CD8-positive, alpha-beta memory T cell (primary cell): ENCODE measurements at regions not wholly inside any gene's neighbourhood (a gene's known extent, or its start where the extent isn't known, plus 50 kb on each side); places are given as distances from the start of the nearest gene placed in this dataset.

ENCODE experiments used
- CTCF ChIA-PET: fragments of 350-600 bp; sonication (Branson Sonifier 250); formaldehyde crosslinking; loops from one replicate; lab custom pipeline; 2021; ENCODE audit warnings: antibody characterized with exemption; lab: Charles Lee
- POLR2A ChIA-PET: fragments of 350-600 bp; sonication (Branson Sonifier 250); formaldehyde crosslinking; loops from one replicate; lab custom pipeline; 2021; ENCODE audit warnings: antibody characterized with exemption; lab: Charles Lee
- DNase-seq, 5 donors: peaks; one replicate each; pipeline versions ENCODE4 v3.0.0 to v3.0.0-alpha.2; 2020 to 2022; ENCODE audit warnings: mixed read lengths in 1 of 5
- H3K27ac ChIP-seq: one replicate; pipeline ENCODE4 v1.7.0; 2013; ENCODE audit warnings: low read depth, mild to moderate bottlenecking, low read length, moderate library complexity
- H3K27me3 ChIP-seq: 2 replicates; pipeline ENCODE4 v1.7.0; 2013; ENCODE audit warnings: low read length, mild to moderate bottlenecking; ENCODE audit not compliant: insufficient read depth, poor library complexity, severe bottlenecking
- H3K36me3 ChIP-seq: 2 replicates; pipeline ENCODE4 v1.7.0; 2013; ENCODE audit warnings: mild to moderate bottlenecking, low read length, moderate library complexity; ENCODE audit not compliant: insufficient read depth
- H3K4me1 ChIP-seq: 2 replicates; pipeline ENCODE4 v1.7.0; 2013; ENCODE audit warnings: mild to moderate bottlenecking, low read length, moderate library complexity; ENCODE audit not compliant: insufficient read depth
- H3K4me3 ChIP-seq: 2 replicates; pipeline ENCODE4 v1.7.0; 2013; ENCODE audit warnings: mild to moderate bottlenecking, low read length
- H3K9me3 ChIP-seq: 2 replicates; pipeline ENCODE4 v1.7.0; 2013; ENCODE audit warnings: mild to moderate bottlenecking, low read length
- H3K27ac Mint-ChIP-seq, 8 donors: one replicate each; pipeline ENCODE4 v1.8.0; 2020 to 2021; ENCODE audit warnings: mixed read lengths in 8 of 8, mild to moderate bottlenecking in 6 of 8, inconsistent platforms in 3 of 8, moderate library complexity in 3 of 8
- H3K27me3 Mint-ChIP-seq, 2 donors: one replicate each; pipeline ENCODE4 v1.8.0; 2020 to 2021; ENCODE audit warnings: mixed read lengths in 2 of 2, mild to moderate bottlenecking in 1 of 2, moderate library complexity in 1 of 2
- H3K36me3 Mint-ChIP-seq, 3 donors: one replicate each; pipeline ENCODE4 v1.8.0; 2020 to 2021; ENCODE audit warnings: mixed read lengths in 3 of 3, inconsistent platforms in 1 of 3, mild to moderate bottlenecking in 1 of 3
- H3K4me1 Mint-ChIP-seq, 3 donors: one replicate each; pipeline ENCODE4 v1.8.0; 2020 to 2021; ENCODE audit warnings: mixed read lengths in 3 of 3, inconsistent platforms in 1 of 3, mild to moderate bottlenecking in 1 of 3
- H3K4me3 Mint-ChIP-seq, 7 donors: one replicate each; pipeline ENCODE4 v1.8.0; 2020 to 2021; ENCODE audit warnings: mixed read lengths in 7 of 7, mild to moderate bottlenecking in 6 of 7, moderate library complexity in 4 of 7, inconsistent platforms in 2 of 7
- H3K9me3 Mint-ChIP-seq, 5 donors: one replicate each; pipeline ENCODE4 v1.8.0; 2020 to 2022; ENCODE audit warnings: mixed read lengths in 5 of 5, mild to moderate bottlenecking in 3 of 5, moderate library complexity in 2 of 5, inconsistent platforms in 1 of 5

DNA sequence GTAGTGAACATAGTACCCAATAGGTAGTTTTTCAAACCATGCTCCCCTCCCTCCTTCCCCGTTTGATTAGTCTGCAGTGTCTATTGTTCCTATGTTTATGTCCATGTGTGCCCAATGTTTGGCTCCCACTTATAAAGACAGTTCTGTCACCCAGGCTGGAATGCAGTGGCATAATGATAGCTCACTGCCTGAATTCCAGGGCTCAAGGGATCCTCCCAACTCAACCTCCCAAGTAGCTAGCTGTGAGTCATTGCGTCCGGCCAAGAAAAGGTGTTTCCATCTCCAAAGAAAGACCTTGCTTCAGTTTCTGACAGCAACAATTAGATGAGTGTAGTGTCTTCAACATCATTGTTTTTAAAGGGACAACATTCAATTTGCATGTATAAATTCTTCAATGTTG lies 131.1 kb upstream of the CEP162 start:
- no peaks in the 10 kb centered on the region for H3K36me3 Mint-ChIP-seq
- Histone ChIP-seq H3K4me3 (no peak overlapping the region), H3K4me1 (no peaks in the 10 kb centered on the region), H3K27me3 (no peaks in the 10 kb centered on the region), H3K36me3 (no peaks in the 10 kb centered on the region), H3K27ac (no peak overlapping the region), H3K9me3 (no peaks in the 10 kb centered on the region)
- CTCF ChIA-PET: no interaction called here
- peaks cover 0 to 3% (median 0%) of the 10 kb centered on the region in 5 donors for H3K9me3 Mint-ChIP-seq
- H3K4me3 Mint-ChIP-seq: no peak overlapping the region
- no peaks in the 10 kb centered on the region for H3K27me3 Mint-ChIP-seq
- H3K27ac Mint-ChIP-seq: no peak overlapping the region
- no peak for DNase-seq
- POLR2A ChIA-PET: no interaction called here
- H3K4me1 Mint-ChIP-seq: no peaks in the 10 kb centered on the region

DNA sequence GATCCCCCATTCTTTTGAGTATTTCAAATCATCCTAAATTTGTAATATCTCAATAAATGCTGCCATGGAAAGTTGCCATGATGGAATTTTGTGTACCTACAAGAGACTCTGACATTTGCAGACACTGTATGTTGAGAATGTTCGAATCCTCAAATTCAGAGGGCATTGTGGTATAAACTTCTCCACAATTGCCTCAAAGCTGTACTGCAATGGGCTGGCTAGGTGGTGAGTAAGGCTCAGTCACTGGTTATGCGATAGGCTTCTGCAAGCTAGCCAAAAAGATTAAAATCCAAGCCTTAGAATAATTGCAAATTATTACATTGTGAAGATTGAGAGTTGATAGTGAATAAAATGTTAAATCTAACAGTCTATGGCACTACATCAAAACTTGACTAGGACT lies 130.2 kb upstream of the CEP162 start:
- H3K27me3 Mint-ChIP-seq: no peaks in the 10 kb centered on the region
- H3K9me3 Mint-ChIP-seq: peaks cover 0 to 3% (median 0%) of the 10 kb centered on the region in 5 donors
- Histone ChIP-seq H3K4me3 (no peak overlapping the region), H3K27ac (no peak overlapping the region), H3K36me3 (no peaks in the 10 kb centered on the region), H3K9me3 (no peaks in the 10 kb centered on the region), H3K27me3 (no peaks in the 10 kb centered on the region), H3K4me1 (no peaks in the 10 kb centered on the region)
- no peaks in the 10 kb centered on the region for H3K36me3 Mint-ChIP-seq
- H3K27ac Mint-ChIP-seq: no peak overlapping the region
- no peaks in the 10 kb centered on the region for H3K4me1 Mint-ChIP-seq
- no peak overlapping the region for H3K4me3 Mint-ChIP-seq
- DNase-seq: no peak
- POLR2A ChIA-PET: no interaction called here
- CTCF ChIA-PET: no interaction called here

DNA sequence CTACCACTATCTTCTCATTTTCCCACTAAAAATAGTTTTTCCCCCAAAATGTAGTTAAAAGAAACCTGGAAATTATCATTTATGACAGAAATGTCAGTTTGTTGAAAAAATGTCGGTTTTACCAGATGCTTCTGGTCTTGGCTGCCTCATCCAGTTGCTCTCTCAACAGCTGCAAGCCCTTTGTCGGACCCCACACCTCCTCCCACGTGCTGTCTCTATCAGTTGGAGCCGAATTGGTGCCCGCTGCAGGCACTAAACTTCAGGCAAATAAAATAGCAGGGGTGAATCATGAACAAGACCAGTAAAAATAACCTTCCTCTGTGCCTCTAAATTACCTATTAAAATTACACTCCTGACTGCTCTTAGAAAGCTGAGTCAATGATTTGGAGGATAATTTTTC lies 129.5 kb upstream of the CEP162 start:
- H3K36me3 ChIP-seq: no peaks in the 10 kb centered on the region
- H3K9me3 ChIP-seq: no peaks in the 10 kb centered on the region
- ChIA-PET POLR2A (no interaction called here), CTCF (no interaction called here)
- no peaks in the 10 kb centered on the region for H3K4me1 ChIP-seq
- Mint-ChIP-seq H3K9me3 (peaks cover 0 to 3% (median 0%) of the 10 kb centered on the region in 5 donors), H3K4me3 (no peak overlapping the region), H3K27ac (no peak overlapping the region), H3K36me3 (no peaks in the 10 kb centered on the region), H3K4me1 (no peaks in the 10 kb centered on the region), H3K27me3 (no peaks in the 10 kb centered on the region)
- H3K27ac ChIP-seq: no peak overlapping the region
- DNase-seq: no peak
- H3K4me3 ChIP-seq: no peak overlapping the region
- no peaks in the 10 kb centered on the region for H3K27me3 ChIP-seq

DNA sequence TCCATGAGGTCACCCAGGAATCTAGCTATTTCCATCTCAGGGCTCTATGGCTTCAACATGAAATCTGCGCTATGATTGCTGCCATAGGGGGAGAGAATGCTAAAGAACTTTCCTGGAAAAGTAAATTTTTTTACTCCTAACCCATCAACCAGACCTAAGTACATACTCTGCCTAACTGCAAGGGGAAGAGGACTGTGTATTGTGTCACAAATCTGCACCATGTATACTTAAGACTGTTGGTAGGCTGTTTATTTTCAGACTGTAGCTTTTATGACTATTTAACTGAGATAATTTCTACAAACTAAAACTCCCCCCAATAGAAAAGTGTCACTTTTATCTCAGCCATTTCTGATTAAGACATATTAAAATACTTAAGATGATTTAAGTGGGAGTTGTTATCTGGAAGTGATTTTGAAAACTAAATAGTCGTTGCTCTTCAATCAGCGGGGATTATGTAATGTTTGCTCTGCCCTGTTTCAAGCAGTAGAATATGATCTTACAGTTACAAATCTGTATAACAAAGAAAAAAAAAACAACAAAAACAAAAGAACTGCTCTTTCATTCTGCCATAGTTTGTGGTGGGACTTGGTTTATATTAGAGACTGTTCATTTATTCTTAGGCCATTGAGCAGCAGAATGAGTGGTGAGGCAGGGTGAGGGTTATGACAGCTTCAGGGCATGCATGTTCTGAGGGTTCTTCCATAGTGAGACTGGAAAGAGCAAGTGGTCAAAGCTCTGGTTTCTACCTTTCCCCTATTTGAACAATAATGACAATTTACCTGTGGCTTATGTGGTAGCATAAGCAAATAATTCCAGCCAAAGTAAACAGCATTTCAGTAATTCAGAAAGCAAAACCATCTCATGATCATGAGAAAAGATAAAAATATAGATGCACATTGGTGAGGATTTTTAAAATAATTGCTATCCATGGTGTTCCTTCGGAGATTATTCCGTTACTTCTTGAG lies 126.3 kb upstream of the CEP162 start:
- DNase-seq: no peak
- no peaks in the 10 kb centered on the region for H3K27me3 Mint-ChIP-seq
- POLR2A ChIA-PET: no interaction called here
- peaks cover 0 to 3% (median 0%) of the 10 kb centered on the region in 5 donors for H3K9me3 Mint-ChIP-seq
- H3K36me3 ChIP-seq: no peaks in the 10 kb centered on the region
- no peak overlapping the region for H3K27ac Mint-ChIP-seq
- no peaks in the 10 kb centered on the region for H3K36me3 Mint-ChIP-seq
- no peaks in the 10 kb centered on the region for H3K4me1 ChIP-seq
- no peaks in the 10 kb centered on the region for H3K4me1 Mint-ChIP-seq
- no peak overlapping the region for H3K4me3 ChIP-seq
- no peaks in the 10 kb centered on the region for H3K27me3 ChIP-seq
- H3K4me3 Mint-ChIP-seq: no peak overlapping the region
- H3K9me3 ChIP-seq: no peaks in the 10 kb centered on the region
- CTCF ChIA-PET: no interaction called here
- no peak overlapping the region for H3K27ac ChIP-seq

DNA sequence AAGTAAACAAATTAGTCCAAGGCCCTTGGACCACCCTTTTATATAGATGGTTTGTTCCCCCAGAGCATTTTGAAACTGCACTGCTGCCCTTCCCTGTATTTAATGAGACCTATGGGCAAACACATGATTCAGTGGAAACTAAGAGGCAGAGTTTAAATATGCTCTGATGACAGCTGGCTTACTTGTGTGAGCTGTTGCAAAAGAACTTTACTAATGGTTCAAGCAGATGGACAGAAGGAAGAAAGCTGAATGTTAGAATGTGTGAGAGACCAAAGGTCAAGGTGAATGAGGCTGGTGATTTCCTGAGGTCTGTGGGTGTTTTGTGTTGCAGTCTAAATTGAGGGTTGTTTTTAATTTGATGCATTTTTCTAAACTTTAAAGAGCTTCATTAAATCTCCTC lies 123.0 kb upstream of the CEP162 start:
- H3K4me3 Mint-ChIP-seq: no peak overlapping the region
- H3K36me3 Mint-ChIP-seq: no peaks in the 10 kb centered on the region
- no peak overlapping the region for H3K27ac Mint-ChIP-seq
- Histone ChIP-seq H3K36me3 (no peaks in the 10 kb centered on the region), H3K27ac (no peak overlapping the region), H3K27me3 (no peaks in the 10 kb centered on the region), H3K9me3 (no peaks in the 10 kb centered on the region), H3K4me3 (no peak overlapping the region), H3K4me1 (no peaks in the 10 kb centered on the region)
- no peaks in the 10 kb centered on the region for H3K4me1 Mint-ChIP-seq
- no peak for DNase-seq
- POLR2A ChIA-PET: no interaction called here
- CTCF ChIA-PET: no interaction called here
- H3K9me3 Mint-ChIP-seq: no peaks in the 10 kb centered on the region
- H3K27me3 Mint-ChIP-seq: no peaks in the 10 kb centered on the region

DNA sequence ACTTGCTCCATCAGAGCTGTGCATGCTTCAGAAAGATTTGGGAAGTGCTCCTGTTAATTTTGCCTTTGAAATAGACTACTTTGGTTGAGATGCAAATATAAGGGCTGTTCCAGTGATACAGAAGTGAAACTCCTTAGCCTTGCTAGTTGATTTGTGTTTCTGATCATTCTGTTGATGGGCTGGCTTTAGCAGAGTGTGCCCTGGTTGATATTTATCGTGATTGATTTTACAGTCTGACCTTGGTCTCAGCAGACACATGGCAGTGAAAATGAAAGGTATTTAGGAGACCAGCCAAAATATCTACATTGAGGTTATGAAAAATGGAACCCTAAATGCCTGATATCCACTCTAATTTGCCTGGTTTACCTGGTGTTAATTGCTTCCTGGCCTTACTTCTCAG lies 122.1 kb upstream of the CEP162 start:
- H3K4me1 Mint-ChIP-seq: no peaks in the 10 kb centered on the region
- CTCF ChIA-PET: no interaction called here
- no peak overlapping the region for H3K4me3 Mint-ChIP-seq

DNA sequence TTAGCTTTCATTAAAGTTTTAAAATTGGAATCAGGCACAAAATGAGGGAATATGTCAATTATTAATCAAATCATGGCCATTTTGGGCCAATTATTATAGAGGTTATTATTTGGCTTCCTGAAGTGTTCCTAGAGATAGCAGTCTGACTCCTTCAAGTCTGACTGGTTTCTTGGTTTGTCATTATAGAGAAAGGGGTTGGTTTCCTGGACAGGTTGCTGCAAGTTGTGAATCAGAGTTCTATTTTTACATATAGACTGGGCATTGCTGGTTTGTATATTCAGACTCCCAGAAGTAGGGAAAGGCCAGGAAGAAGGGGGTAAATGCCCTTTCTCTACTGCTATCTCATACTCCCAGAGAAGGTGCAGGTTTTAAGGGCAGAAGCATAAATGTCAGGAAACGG lies 121.4 kb upstream of the CEP162 start:
- DNase-seq: no peak
- no peak overlapping the region for H3K27ac Mint-ChIP-seq
- no peaks in the 10 kb centered on the region for H3K36me3 Mint-ChIP-seq
- ChIA-PET POLR2A (no interaction called here), CTCF (no interaction called here)
- Histone ChIP-seq H3K27me3 (no peaks in the 10 kb centered on the region), H3K27ac (no peak overlapping the region), H3K4me1 (no peaks in the 10 kb centered on the region), H3K4me3 (no peak overlapping the region), H3K36me3 (no peaks in the 10 kb centered on the region), H3K9me3 (no peaks in the 10 kb centered on the region)
- no peak overlapping the region for H3K4me3 Mint-ChIP-seq
- H3K27me3 Mint-ChIP-seq: no peaks in the 10 kb centered on the region
- no peaks in the 10 kb centered on the region for H3K9me3 Mint-ChIP-seq
- no peaks in the 10 kb centered on the region for H3K4me1 Mint-ChIP-seq

More for the DNA sequence above, 122.1 kb upstream of the CEP162 start:
- Histone ChIP-seq H3K9me3 (no peaks in the 10 kb centered on the region), H3K4me3 (no peak overlapping the region), H3K27ac (no peak overlapping the region), H3K36me3 (no peaks in the 10 kb centered on the region), H3K4me1 (no peaks in the 10 kb centered on the region), H3K27me3 (no peaks in the 10 kb centered on the region)
- DNase-seq: no peak
- Mint-ChIP-seq H3K27me3 (no peaks in the 10 kb centered on the region), H3K27ac (no peak overlapping the region), H3K36me3 (no peaks in the 10 kb centered on the region), H3K9me3 (no peaks in the 10 kb centered on the region)
- POLR2A ChIA-PET: no interaction called here

DNA sequence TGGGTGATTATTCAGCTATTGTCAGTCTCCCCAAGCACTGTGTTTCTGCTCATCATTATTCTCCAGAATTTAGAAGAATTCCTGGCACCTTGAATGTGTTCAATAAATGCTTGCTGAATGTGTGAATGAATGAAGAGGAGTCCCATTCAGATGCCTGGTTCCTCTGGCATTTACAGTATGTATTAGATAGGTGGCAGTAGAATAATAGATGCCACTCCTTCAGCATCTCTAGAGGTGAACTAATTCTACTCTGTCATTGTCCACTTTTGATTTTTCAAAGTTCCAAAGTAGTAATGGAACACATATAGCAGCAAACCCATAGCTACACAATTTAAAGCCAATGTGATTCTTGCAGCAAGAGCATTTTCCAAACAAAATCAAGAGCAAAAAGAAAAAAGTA lies 118.9 kb upstream of the CEP162 start:
- Mint-ChIP-seq H3K27ac (no peak overlapping the region), H3K4me1 (no peaks in the 10 kb centered on the region), H3K27me3 (no peaks in the 10 kb centered on the region), H3K4me3 (no peak overlapping the region), H3K36me3 (no peaks in the 10 kb centered on the region), H3K9me3 (no peaks in the 10 kb centered on the region)
- Histone ChIP-seq H3K9me3 (no peaks in the 10 kb centered on the region), H3K4me1 (no peaks in the 10 kb centered on the region), H3K27ac (no peak overlapping the region), H3K27me3 (no peaks in the 10 kb centered on the region), H3K4me3 (no peak overlapping the region), H3K36me3 (no peaks in the 10 kb centered on the region)
- POLR2A ChIA-PET: no interaction called here
- CTCF ChIA-PET: no interaction called here
- DNase-seq: no peak
